HG02571 (cell line): ENCODE measurements at regions not wholly inside any gene's neighbourhood (a gene's known extent, or its start where the extent isn't known, plus 50 kb on each side); places are given as distances from the start of the nearest gene placed in this dataset.
"Not testable (repeated sequence)": the region's sequence is repeated elsewhere in the genome, so short reads cannot be mapped to it uniquely, and the experiment has no call there.

Source experiments
- ATAC-seq: cut with Tn5 transposase; IDR thresholded peaks from one replicate; pipeline ENCODE4 v1.9.1; 2021; ENCODE audit warnings: mild to moderate bottlenecking, moderate library complexity; ENCODE audit not compliant: unreplicated experiment

DNA sequence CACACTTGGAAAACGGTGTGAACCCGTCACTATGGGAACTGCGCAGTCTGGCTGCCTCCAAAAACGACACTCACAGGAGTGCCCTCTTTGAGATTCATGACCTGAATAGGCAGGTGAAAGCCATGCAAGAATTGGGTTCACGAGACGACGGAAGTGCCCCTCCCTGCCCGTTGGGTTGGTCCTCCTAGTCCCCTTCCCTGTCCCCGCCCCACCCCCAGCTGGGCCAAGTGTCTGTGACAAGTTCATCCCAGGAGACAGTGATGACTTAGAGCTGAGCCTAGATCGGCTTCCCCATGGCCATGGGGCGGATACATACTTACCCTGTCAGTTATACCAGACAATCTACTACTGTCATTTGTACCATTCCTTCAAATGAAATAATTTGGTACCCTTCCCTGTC is 1137.7 kb upstream of the CHAC2 start:
- no peak for ATAC-seq

DNA sequence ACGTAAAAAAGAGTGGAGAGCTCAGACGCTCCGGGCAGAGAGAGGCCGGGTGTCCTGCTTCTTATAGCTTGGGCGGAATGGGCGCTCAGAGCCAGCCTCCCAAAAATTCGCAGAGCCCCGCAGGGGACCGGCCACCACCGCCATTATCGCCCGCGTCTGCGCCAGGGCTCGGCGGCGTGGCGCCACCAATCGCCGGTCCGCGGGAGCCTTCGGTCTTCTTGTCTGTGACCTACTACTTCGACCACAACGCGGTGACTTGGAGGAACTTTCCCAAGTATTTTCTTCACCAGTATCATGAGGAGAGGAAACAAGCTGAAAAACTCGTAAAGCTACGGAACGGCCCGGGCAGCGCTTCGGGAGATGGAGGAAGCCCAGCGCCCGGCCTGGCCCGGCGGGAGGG is 1138.1 kb upstream of the CHAC2 start:
- ATAC-seq: no peak

DNA sequence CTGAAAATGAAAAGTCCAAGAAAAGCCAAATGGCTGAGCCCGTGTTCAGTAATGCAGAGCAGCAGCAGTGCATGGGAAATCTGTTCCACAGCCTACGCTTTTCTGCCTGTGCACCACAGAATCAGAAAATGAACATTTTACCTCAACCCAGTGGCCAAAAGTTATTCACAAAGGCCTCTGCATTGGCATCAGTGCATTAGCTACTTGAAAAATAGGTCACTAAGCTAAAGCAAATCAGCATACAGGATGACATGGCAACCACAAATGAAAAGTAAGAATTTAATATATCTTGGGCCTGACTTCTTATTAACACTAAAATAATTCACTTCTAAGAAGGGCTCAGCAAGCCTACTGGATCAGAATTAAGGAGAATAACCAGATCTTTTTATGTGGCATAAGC is 1145.3 kb upstream of the CHAC2 start:
- ATAC-seq: no peak

DNA sequence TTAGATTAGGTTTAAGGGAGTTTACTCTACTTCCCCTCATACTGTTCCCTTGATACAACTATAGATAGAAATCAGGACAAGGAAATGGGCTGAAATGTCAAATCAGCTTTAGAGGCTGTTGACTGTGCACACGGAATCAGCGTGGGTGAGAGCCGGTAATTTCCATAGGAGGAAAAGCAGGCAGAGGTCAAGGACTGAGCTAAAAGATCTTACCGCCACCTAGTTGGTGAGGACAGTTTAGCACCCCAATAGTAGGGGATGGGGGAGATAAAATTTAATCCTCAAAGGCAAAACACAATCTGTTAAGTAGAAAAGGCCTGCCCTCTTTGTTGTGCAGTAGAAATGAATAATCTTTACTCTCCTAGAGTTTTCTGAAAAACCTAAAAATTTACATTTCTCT is 1154.5 kb upstream of the CHAC2 start:
- ATAC-seq: no peak

DNA sequence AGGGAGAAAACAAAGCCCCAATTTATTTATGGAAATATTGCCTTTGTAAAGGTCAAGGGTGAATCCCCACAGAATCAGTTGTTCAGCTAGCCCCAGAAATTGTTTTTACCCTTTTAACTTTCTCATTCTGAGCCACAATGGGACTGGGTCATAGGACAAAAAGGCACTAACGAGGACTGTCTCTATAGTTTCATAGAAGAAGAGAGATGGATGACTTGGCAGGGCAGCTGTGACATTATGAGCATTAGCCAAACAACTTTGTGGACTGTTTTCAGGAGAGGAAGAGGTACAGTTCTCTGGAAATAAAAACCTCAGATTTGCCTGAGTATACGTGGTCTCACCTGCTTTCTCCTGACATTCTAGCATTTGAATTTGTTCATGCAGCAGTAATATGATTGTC is 1155.8 kb upstream of the CHAC2 start:
- ATAC-seq: no peak

DNA sequence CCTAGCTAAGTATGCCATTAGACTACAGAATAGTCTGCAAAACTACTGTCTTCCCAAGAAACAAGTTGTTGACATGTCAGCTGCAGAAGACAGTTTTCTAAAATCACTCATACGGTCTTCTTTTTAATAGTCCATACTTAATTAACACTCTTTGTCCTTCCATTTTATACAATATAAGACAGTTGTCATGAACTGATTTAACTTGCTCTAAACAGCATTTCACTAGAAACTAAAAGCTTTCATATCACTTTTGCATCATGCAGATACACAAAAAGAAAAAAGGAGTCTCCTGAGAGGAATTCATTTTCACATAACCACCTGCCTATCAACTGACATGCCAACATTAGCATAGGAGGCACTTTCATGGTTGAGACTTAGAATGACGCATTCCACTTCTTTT is 1159.6 kb upstream of the CHAC2 start:
- no peak for ATAC-seq

DNA sequence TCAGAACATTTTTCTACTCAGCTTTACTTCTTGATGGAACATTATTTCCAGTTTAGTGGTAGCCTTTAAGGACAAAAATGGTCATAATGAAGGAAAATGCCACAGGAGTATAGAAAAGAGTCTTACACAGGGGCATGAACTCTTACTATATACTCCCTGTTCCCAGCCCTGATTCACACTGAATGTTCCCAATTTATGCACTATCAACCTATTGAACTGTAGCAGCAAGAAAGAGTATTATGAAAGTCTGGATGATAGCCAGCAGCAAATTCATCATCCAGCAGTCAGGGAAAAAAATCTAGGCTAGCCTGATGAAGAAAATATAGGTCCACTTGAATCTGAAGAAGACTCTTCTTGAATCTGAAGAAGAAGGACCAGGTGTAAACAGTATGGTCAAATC is 1170.3 kb upstream of the CHAC2 start:
- no peak for ATAC-seq

DNA sequence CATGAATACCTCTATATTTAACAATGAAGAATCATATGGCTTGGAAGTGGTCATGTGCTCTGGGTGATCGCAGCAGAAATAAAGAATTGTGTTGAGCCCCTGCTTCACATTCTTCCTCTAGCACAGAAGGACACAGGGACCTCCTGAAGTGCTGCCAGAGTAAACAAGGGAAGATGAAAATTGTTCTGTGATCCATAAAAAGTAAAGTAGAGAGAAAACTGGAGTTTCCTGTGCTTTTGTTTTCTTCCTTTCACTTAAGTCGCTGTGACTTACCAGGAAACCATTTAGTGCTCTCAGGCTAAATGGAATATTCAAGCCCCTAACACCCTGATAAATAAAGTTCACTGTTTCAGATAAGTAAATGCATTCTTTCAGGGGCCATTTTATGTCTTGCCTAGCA is 1173.6 kb upstream of the CHAC2 start:
- ATAC-seq: no peak

DNA sequence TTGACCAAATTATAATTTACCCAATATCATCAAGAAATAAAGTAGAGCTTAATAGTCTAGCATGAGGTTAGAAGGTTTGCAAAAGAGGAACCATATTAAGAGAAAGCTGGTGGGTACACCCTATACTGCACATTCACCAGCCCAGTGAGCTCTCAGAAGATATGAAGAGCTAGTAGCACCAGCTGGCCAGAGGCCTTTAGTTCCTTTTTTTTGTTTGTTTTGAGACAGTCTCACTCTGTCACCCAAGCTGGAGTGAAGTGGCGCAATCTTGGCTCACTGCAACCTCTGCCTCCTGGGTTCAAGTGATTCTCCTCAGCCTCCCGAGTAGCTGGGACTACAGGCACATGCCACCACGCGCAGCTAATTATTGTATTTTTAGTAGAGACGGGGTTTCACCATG is 1183.5 kb upstream of the CHAC2 start:
- not testable (repeated sequence) for ATAC-seq

DNA sequence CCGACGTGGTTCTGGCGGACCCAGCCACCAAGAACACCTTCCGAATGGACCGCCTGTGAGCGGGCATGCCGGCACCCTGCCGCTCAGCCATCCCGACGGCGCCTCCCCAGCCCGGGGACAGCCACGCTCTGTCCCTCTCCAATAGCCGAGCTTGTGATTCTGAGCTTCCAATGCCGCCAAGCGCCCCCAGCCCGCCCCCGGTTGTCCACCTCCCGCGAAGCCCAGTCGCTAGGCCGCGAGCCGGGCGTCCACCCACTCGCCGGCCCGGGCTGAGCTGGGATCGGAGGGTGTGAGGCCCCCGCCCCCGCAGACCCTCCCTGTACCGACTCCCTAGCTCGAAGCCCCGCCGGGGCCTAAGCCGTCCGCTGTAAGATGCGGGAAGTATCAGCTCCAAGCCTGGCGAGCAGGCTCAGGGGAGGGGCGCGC is 1195.1 kb upstream of the CHAC2 start:
- no peak for ATAC-seq

DNA sequence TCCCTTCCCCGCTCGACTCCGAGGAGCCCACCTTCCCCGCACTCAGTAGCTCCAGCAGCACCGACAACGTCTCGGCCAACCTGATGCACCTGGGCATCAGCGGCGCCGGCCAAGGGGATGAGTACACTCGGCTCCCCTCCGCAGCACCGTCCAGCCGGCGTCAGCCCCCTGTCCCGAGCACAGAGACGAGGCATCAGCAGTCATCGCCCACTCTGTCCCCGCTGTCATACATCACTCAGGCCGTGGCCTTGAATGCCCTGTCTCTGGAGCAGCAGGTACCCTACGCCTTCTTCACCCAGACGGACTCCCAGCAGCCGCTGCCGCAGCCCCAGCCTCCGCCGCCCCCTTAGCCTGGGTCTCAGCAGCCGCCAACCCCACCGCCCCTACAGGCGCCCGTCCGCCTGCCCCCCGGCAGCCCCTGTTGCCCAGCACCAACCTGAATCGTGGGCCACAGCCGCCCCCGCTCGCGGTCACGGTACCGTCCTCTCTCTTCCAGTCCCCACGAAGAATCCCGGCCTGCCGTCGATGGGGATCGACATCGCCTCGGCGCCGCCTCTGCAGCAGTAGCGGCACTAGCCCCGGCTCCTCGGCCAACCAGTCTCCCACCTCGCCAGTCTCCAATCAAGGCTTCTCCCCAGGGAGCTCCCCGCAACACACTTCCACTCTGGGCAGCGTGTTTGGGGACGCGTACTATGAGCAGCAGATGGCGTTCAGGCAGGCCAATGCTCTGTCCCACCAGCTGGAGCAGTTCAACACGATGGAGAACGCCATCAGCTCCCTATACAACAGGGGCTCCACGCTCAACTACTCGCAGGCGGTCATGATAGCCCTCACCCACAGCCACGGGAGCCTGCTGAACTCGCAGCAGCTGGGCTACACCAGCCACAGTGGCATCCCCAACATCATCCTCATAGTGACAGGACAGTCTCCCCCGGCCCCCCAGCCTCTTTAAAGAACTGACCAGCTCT is 1195.9 kb upstream of the CHAC2 start:
- no peak for ATAC-seq

DNA sequence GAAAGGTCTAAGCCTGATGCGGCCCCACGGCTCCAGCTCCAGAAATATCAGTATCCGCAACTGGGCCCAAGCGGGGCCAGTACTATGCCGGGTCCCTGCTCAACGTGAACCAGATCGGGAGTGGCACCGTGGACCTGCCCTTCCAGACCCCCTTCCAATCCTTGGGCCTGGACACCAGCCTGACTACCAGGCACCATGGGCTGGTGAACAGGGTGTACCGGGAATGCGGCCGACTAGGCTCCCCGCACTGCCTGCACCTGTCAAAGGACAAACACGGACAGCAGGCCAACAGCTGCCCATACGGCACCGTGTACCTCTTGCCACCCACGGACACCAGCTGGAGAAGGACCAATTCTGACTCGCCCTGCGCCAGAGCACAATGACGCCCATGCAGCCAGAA is 1196.9 kb upstream of the CHAC2 start:
- no peak for ATAC-seq

DNA sequence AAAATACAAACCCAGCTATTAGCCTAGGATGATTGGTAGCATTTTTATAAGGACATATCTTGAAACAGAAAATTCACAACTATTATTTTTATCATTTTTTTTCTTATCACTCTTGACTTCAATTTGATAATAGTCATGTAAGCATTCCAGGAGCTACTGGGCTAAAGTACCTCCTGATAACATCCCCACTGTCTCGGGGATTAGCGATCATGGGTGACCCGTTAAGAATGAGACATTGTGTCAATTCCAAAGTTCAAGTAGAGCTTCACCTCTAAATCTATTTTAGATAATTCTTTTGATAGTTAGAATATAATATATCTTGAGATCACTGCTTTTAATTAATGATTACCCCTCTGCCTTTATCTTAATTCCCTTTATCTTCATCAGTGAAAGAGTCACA is 1204.5 kb upstream of the CHAC2 start:
- no peak for ATAC-seq

DNA sequence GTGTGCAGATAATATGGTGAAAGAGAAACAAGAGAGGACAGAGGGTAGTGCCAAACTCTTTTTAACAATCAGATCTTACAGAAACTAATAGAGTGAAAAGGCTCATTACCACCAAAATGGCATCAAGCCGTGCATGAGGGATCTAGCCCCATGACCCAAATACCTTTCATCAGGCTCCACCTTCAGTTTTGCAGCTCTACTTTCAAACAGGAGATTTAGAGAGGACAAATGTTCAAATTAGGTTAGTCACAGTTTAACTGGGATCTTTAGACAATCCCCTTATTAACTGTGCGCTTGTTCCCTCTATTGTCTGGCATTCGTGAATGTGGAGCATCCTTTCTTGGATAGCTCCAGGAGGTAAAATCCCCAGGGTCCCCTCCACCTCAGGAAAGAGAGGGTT is 1209.3 kb upstream of the CHAC2 start:
- no peak for ATAC-seq

DNA sequence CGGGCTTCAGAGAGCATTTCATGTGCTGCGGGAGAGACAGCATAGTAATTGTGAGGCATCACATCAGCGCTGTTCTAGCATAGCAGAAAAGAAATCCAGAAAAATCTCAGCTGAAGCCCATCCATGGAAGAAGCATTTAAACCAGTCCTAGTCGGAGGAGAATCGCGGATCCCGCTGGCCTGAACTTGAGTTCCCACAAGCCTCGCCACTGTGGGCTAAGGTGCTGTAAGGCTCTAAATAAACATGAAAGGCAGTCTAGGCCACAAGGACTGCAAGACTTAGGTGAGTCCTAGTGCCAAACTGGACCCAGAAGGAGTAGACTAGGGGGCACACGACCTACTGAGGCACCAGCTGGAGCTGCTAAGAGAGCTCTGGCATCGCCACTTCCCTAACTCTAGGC is 1225.3 kb upstream of the CHAC2 start:
- ATAC-seq: no peak

DNA sequence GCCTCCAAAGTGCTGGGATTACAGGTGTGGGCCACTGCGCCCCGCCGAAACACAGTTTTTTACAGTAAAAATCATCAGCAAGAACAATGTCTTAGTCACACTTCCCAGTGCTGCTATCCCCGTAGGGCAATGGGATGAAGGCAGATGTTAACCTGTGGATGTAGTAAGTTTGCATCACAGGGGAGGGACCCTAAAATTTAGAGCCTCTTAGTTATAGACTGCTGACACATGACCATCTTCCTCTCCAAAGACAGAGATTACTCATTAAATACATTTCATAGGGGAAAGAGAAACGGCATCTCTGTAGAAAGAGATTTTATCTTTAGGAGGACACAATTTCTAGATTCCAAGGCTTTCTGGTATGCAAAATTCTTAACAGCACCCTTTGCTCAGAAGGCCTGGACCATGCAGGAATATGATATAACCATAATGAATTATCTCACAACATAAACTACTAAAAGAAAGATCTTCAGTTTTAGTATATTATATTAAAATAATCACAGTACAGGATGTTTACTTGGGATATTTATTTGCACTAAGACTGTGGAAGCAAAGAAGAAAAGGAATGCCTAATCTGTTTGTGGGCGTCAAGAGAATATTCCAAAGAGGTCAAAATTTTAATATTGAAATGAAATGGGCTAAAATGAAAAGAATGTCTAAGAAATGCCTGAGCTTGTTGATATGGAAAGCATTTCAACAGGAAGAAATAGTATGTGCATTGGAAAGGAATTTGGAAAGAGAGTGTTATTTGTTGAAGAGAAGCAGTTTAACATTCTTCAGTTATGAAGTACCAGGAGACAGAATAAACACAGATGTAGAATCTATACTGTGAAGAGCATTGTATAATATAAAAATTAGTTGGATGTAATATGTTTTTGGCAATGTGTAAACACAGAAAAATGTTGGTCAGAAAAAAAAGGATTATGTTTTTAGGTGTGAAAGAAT is 1228.3 kb upstream of the CHAC2 start:
- ATAC-seq: no peak

DNA sequence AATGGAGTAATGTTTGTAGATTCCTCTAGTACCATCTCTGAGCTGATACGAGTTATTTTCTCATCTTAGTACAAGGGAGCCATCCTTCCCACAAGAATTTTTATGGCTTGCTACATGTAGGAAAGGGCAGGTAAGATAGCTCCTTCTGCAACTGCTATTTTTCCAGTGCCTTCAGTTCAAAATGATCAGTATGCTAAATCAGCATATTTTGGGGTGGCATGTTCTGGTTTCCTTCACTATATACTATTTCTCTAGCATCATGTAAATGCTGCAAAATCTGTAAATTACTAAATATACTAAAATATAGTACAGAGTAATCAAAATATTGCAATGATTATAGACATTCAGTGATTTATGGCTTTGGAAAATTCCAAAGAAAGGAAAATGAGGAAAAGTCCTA is 1230.0 kb upstream of the CHAC2 start:
- ATAC-seq: no peak

DNA sequence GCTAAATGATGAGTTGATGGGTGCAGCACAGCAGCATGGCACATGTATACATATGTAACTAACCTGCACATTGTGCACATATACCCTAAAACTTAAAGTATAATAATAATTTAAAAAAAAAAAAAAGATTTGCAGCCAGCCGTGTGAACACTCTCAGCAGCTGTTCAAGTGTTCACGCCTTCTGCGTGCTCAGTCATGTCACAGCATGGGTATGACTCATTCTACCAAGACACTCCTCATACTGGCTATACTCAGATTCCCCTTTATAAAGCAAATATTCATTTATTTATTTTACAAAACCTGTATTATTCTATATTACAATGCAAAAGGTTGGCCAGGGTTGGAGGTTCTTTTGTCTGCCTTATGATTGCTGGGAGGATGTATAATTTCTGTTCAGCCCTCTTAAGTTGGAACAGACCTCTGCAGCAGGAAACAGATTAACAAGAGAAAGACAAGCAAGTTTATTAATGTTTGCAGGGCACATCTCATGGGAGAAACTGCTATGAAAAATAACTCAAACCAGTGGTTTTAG is 1230.6 kb upstream of the CHAC2 start:
- ATAC-seq: no peak

DNA sequence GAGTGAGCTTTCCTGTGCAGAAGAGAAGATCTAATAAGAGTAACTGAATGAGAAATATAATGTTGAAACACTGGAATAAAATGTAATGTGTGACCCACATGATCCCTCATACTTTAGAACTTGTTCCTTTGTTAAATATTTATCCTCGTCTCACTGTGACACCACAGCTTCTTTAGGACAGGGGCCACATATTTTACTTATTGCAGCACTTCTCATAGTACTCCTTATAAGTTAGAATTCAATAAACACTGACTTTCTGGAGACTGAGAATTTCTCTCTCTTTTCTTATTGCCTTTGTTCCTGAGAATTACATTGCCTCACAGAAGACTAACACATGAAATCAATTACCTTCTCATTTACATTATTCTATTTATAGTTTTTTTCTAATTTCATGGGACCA is 1234.6 kb upstream of the CHAC2 start:
- no peak for ATAC-seq

DNA sequence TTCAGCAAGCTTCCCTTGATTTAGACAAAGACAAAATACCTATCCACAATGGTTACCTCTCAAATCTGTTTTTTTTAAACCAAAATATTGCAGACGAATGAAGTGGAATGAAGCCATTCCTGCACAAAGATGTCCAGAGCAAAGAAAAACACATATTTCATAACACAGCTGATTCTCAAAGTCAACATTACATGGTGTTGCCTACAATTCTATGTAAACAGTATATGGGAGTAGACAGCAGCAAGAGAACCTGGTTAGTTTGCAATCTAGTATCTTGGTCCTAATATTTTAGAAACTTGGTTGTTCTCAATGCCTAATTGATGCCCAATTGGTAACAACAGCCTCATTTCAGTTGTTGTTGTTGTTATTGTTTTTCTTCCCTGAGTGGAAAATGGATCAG is 1240.9 kb upstream of the CHAC2 start:
- no peak for ATAC-seq

DNA sequence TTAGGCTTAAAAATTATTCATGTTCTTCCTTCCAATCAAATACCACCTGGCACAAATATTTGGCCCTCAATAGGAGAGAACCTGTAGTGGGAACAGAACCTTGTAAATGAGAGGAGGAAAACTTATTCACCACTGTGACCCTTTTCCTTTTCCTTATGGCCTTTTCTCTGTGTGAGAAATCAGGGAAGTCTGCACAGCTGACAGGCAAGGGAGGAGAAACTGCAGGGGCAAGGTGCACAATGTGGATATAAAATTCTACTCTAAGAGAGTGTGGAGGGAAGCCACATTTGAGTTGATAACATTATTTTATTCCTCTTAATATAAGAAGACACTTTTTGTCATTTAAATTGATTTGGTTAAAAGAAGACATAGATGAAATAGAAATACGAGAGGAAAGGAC is 1247.0 kb upstream of the CHAC2 start:
- ATAC-seq: no peak

DNA sequence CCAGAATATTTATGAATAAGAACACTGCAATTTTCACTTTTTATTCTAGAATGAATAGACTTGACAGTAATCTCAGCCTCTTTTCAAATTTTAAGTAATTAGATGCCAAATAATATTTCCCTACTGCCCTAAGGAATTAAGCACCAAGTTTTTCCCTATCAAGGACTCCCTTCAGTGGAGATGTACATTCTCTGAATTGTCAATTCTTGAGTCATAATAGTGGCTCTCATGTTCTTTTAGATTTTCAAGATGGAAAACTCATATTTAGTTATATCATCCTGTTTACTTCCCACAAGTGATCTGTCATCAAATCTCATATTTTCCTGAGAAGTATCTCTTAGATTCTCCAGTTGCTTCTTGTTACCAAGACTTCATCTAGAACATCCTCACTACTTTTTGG is 1248.9 kb upstream of the CHAC2 start:
- ATAC-seq: no peak
